ENCODE measurements at regions not wholly inside any gene's neighbourhood (a gene's known extent, or its start where the extent isn't known, plus 50 kb on each side); places are given as distances from the start of the nearest gene placed in this dataset.

GRCh38 chr4:136768925-136769275 lies 763.4 kb downstream of the PCDH18 start:
- FAIRE-seq (no peak), DNase-seq (ENCODE audit: low spot score) (no peak)

DNA sequence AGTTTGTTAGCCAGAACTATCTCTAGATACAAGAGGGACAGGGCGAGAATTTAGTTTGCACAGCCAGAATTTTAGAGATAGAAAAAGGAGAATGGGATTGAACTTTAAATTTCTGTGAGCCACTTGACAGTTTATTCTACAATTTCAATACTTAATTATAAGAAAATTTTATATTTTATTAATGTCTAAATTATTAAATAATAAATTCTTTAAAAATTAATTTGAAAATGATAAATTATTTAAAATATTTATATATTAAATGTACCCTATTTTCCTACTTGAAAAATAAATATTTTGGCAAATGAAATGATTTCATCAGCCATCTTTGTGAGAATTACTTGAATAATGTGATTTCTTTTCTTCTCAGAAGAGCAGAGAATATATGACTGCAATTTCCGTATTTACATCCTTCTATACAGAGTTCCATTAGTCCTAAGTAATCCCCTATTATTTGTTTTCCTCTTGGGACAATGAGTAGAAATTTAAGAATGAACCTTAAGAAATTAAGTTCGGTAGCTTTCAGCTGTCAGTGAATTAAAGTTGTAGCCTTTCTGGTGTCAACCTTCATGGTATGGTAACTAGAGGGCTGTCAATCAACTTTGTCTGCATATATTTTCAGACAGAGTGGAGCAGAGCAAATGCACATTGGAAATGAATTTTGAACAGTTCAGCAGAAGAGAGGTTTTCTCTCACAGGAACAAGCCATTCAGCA lies 763.9 kb downstream of the PCDH18 start:
- FAIRE-seq, result no peak
- no peak for DNase-seq (ENCODE audit: low spot score)

DNA sequence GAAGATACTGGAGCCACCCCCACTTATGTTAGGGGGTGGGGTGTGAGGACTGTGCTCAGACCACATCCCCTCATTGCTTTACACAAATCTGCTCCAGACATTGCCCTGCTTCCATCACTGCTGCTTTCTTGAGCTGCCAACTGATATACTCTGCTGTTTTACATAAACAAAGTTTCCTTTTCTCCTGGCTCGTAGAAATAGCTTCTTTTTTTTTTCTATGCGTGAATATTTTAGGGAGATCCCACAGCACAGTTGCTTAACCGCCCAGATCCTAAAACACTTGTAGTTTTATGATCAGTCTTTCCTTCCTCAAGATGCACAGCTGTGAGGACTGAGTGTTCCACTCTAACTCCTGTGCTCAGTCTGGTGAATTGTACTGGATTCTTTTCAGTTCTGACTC lies 768.4 kb downstream of the PCDH18 start:
- DNase-seq (ENCODE audit: low spot score), result no peak
- FAIRE-seq, result no peak

GRCh38 chr4:136755531-136755916 lies 776.8 kb downstream of the PCDH18 start:
- FAIRE-seq, result no peak
- no peak for DNase-seq (ENCODE audit: low spot score)

DNA sequence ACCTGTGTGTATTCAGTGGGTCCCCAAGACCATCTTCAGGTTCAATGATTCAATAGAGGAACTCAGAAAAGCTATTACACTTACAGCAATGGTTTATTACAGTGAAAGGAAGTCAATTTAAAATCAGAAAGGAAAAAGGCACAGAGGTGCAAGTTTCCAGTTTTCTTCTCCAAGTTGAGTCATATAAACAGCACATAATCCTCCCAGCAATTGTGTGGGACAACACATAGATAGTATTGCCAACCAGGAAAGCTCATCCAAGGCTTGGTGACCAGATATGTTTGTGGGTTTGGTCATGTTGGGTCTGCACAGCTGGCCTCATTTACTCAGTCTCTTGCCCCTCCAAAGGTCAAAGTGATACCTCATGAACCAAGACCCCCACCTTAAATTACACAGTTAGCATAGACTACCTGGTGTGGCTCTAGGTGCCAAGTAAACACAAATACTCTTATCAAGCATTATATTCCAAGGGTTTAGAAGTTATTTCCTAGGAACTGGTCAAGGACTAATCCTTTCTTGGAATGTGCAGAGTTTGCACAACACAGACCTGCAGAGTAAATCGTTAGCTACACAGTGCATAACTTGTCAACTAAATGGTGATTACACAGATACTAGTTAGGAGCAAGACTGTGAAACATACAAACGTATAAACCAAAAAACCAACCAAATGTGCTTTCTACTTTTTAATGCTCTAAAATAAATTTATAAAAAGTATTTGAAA lies 777.3 kb downstream of the PCDH18 start:
- DNase-seq (ENCODE audit: low spot score) (no peak), FAIRE-seq (no peak)

DNA sequence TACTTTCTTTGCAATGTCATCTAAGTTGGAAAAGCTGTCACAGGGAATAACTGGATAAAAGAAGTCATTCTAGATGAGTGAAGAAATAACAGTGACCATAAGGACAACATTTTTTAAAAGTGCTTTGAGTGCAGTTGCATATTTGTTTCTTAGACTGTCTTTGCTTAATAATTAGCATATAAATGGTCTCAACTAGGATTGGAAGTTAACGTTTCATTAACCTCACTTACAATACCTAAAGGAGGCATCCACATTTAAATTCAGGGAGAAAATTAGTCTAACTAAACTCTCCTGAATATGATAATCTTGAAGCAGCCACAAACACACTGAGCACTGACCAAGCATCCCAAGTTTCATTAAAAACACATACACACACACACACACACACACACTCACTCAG lies 780.7 kb downstream of the PCDH18 start:
- DNase-seq (ENCODE audit: low spot score) (no peak), FAIRE-seq (no peak)

DNA sequence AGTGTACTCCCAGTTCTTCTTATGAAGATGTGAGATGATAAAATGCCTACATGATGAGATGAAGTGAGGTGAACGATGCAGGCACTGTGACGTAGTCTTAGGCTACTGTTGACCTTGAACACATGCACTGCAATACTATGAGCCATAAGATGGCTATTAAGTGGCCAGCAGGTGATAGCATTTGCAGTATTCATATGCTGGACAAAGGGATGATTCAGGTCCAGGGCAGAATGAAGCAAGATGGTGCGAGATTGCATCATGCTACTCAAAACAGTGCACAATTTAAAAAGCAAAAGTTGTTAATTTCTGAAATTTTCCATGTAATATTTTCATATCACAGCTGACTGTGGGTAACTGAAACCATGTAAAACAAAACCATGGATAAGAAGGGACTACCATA lies 781.4 kb downstream of the PCDH18 start:
- DNase-seq (ENCODE audit: low spot score), result no peak
- no peak for FAIRE-seq

DNA sequence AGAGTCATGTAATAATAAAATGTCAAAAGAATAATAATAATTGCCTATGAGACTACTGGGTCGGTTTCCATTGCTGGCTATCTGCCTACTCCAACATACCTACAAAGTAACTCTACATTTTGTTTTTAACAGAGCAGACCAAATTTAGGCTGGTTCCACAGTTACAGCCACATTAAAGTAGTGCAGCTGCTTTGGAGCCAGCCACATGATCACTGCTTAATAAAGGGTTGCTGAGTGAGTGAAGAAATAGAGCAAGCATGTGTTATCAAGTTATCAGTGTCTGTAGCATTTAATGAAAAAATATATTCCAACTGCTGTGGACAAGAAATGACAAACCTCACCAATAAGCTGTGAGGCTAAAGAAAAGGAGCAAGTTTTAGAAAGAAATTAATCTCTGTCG lies 782.3 kb downstream of the PCDH18 start:
- no peak for DNase-seq (ENCODE audit: low spot score)
- FAIRE-seq, result no peak

DNA sequence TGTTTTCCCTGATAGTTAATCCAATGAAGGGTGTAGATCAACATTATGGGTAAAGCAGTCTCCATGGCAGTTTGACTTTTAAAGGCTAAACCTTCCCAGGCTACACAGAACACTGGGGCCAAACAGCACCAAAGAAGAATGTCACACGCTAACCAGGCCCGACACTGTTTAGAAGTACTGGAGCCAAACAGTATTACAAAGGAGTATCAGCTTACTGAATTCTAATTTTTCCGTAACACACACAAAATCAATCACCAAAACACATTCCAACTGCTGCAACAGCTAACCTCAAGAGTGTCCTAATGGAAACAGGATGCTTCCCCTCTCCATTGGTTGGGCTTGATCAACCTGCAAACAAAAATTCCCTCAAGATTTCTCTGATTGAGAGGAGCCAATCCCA lies 783.5 kb downstream of the PCDH18 start:
- no peak for FAIRE-seq

GRCh38 chr4:136748165-136748564 lies 784.1 kb downstream of the PCDH18 start:
- no peak for DNase-seq (ENCODE audit: low spot score)
- FAIRE-seq, result no peak

More for the DNA sequence above, 783.5 kb downstream of the PCDH18 start:
- DNase-seq (ENCODE audit: low spot score), result no peak

- FAIRE-seq (no peak), DNase-seq (ENCODE audit: low spot score) (no peak)
Observed at GRCh38 chr4:136743238-136743637, 789.1 kb downstream of the PCDH18 start.

DNA sequence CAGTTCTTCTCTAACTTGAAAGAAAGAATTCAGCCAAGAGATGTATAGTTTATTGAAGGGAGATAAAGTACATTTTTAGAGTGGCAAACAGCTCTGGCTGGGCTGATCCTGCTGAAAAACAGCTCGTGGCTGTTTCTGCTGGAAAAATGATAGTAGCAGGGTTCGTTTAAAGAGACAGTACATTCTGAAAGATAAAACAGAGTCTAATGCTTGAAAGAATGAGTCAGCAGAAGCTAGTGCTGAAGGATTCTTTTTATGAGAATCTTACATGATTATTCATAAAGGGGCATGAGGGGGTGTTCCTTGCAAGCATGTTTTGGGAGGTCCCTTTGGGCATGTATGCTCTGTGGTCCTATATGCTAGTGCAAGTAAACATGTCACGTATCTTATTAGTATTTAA lies 790.0 kb downstream of the PCDH18 start:
- no peak for FAIRE-seq
- peak; percentile 2 for DNase-seq (ENCODE audit: low spot score)

DNA sequence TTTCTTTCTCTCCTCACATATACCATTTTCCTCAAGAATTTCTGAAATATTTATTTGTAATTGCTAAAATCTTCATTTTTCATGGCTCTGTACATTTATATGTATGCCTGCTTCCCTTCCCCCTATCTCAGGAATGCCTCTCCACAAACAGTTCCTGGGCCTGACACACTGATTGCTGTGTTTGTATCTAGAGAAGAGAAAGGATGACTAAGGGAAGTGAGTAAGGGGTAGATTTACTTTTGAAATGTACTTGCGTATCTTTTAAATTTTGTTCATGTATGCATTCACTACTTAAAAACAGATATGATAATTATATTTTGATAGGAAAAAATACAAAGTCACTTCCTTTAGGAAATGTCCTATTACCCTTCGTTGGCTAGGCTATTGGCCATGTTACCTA lies 790.8 kb downstream of the PCDH18 start:
- no peak for FAIRE-seq
- DNase-seq (ENCODE audit: low spot score), result no peak

GRCh38 chr4:136740326-136740725 lies 792.0 kb downstream of the PCDH18 start:
- FAIRE-seq (no peak), DNase-seq (ENCODE audit: low spot score) (no peak)

- FAIRE-seq, result no peak
- DNase-seq (ENCODE audit: low spot score), result no peak
Observed at GRCh38 chr4:136737066-136737465, 795.2 kb downstream of the PCDH18 start.

GRCh38 chr4:136731025-136731424 lies 801.3 kb downstream of the PCDH18 start:
- FAIRE-seq (no peak), DNase-seq (ENCODE audit: low spot score) (no peak)

DNA sequence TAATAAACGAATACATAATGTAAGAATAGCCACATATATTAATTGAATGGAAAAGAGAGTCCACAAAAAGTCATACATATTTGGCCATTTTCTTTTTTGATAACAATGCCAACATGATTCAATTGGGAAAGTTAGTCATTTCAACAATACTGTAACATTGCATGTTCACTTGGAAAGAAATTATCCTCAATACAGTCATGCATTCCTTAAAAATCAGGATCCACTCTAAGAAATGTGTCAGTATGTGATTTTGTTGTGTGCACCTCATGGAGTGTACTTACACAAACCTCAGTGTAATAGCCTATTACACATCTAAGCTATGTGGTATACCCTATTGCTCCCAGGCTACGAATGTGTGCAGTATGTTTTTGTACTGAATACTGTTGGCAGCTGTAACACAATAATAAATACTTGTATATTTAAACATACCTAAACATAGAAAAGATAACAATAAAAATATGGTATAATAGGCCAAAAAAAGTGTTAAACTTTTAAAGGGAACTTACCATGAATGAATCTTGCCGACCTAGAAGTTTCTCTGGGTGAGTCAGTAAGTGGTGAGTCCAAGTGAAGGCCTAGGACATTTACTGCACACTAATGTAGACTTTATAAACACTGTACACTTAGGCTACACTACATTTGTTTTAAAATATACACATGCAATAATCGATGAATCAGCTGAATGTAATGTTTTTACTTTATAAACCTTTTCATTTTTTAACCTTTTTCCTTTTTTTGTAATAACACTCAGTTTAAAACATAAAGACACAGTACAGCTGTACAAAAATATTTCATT lies 806.8 kb downstream of the PCDH18 start:
- no peak for FAIRE-seq
- DNase-seq (ENCODE audit: low spot score), result no peak

GRCh38 chr4:136713140-136713539 lies 819.2 kb downstream of the PCDH18 start:
- DNase-seq (ENCODE audit: low spot score) (peak; percentile 2), FAIRE-seq (no peak)

DNA sequence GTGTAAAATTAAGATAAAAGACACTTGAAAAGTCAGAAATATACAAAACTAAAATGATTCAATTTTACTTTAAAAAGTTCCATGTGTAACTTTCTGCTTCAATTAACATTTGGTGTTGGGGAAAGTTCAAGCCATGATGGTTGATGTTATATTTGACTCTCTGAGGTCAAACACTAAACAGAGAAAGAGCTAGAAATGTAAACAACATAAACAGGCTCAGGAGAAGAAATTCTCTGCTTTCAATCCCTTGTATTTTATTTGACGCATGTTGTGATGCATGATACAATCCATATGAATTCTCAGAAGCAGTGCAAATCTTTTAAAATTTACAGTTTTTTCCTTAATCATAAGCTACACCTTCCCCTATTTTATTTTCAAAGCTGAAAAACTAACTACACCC lies 822.4 kb downstream of the PCDH18 start:
- DNase-seq (ENCODE audit: low spot score), result no peak
- FAIRE-seq, result no peak

DNA sequence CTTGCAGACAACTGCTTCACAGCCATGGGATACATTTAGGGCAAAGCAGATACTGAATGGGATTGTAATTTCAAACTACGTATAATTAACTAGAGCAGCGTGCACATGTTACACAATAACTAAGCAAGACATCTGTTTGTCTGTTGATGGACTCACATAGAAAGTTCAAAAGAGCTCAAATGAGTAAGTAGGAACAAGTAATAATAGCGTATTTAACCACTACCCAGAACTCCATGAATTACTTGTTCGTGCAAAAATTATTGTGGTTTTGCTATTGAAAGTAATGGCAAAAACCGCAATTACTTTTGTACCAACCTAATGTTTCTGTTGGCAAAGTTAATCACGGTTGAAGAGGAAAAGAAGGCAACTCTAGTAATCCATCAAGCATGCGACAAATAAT lies 825.4 kb downstream of the PCDH18 start:
- FAIRE-seq, result no peak
- no peak for DNase-seq (ENCODE audit: low spot score)

DNA sequence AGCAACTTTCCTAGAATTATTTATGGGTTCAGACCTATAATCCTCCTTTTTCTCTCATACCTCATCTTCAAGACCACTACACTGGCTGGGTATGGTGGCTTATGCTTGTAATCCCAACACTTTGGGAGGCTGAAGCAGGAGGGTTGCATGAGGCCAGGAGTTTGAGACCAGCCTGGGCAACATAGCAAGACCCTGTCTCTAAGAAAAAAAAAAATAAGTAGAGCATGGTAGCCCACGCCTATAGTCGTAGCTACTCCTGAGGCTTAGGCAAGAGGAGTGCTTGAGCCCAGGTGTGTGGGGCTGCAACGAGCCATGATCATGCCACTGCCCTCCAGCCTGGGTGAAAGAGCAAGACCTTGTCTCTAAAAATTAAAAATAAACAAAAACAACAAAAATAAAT lies 832.4 kb downstream of the PCDH18 start:
- FAIRE-seq (no peak), DNase-seq (ENCODE audit: low spot score) (no peak)

DNA sequence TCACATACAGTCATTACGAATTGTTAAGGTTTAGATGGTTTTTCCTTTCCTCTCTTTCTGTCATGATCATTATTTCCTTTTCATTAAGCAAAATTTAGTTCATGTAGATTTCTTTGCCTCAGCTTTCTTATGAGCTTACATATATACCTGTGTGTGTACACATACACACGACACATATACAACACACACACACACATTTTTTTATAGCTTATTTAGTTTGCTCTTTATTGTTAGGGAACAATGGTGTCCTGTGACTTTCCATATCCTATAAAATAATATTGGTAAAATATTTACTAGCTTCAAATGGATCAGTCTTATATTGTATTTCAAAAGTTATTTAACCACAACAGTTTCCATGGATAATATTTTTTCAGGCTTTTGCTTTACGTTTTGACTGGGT lies 840.7 kb downstream of the PCDH18 start:
- FAIRE-seq (no peak), DNase-seq (ENCODE audit: low spot score) (no peak)

DNA sequence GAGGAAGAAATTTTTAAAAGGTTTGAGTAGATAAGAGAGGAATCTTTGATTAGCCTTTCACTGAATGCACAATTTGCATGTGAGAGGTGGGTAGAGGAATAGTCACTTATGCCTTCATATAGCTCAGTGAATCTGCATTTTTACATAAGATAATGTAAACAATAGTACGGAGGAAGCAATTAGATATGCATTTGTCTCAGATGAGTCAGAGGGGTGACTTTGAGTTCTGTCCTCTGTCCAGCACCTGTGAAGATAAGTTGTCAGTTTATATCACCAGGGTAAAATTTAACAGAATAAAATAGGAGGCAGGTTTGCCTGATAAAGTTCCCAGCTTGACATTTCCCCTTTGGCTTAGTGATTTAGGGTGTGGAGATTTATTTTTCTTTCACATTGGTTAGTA lies 841.9 kb downstream of the PCDH18 start:
- FAIRE-seq (no peak), DNase-seq (ENCODE audit: low spot score) (no peak)

Measured in urothelium cell line (cell line).